Osteocyte (in vitro differentiated cells): ENCODE measurements at regions not wholly inside any gene's neighbourhood (a gene's known extent, or its start where the extent isn't known, plus 50 kb on each side); places are given as distances from the start of the nearest gene placed in this dataset.

Experiments used
- DNase-seq: peaks from one replicate; pipeline ENCODE4 v3.0.0; 2021; ENCODE audit warnings: mixed read lengths; ENCODE audit not compliant: unreplicated experiment; ENCODE audit errors: extremely low spot score
- H3K27ac Mint-ChIP-seq: one replicate; pipeline ENCODE4 v1.8.0; 2021; ENCODE audit warnings: mild to moderate bottlenecking, mixed read lengths; ENCODE audit not compliant: unreplicated experiment
- H3K27me3 Mint-ChIP-seq: one replicate; pipeline ENCODE4 v1.8.0; 2021; ENCODE audit warnings: mixed read lengths; ENCODE audit not compliant: unreplicated experiment
- H3K36me3 Mint-ChIP-seq: one replicate; pipeline ENCODE4 v1.8.0; 2021; ENCODE audit warnings: mixed read lengths; ENCODE audit not compliant: unreplicated experiment
- H3K4me1 Mint-ChIP-seq: one replicate; pipeline ENCODE4 v1.8.0; 2021; ENCODE audit warnings: mixed read lengths; ENCODE audit not compliant: unreplicated experiment
- H3K4me3 Mint-ChIP-seq: one replicate; pipeline ENCODE4 v1.8.0; 2021; ENCODE audit warnings: mild to moderate bottlenecking, moderate library complexity, mixed read lengths; ENCODE audit not compliant: unreplicated experiment
- H3K9me3 Mint-ChIP-seq: one replicate; pipeline ENCODE4 v1.8.0; 2021; ENCODE audit warnings: mixed read lengths; ENCODE audit not compliant: unreplicated experiment
- CTCF ChIP-seq: fragments of 200-600 bp; sonication (generic); IDR thresholded peaks from 2 replicates; pipeline ENCODE4 v1.5.0; 2021; ENCODE audit warnings: antibody characterized with exemption, mild to moderate bottlenecking, moderate library complexity

GRCh38 chr22:22946131-22946530, 58.5 kb downstream of the IGLL5 start:
- H3K4me3 Mint-ChIP-seq, result no peak overlapping the region
- H3K4me1 Mint-ChIP-seq, result no peaks in the 10 kb centered on the region
- no peak for TF ChIP-seq CTCF
- peaks cover 2% of the 10 kb centered on the region for H3K27me3 Mint-ChIP-seq
- no peaks in the 10 kb centered on the region for H3K36me3 Mint-ChIP-seq
- DNase-seq, result no peak
- H3K9me3 Mint-ChIP-seq, result no peaks in the 10 kb centered on the region
- H3K27ac Mint-ChIP-seq, result no peak overlapping the region

- peak; percentile 62 for DNase-seq
Measured at GRCh38 chr22:22948651-22949571, 61.3 kb downstream of the IGLL5 start.

GRCh38 chr22:22949953-22950352, 62.3 kb downstream of the IGLL5 start:
- H3K4me1 Mint-ChIP-seq, result no peaks in the 10 kb centered on the region
- H3K4me3 Mint-ChIP-seq, result no peak overlapping the region
- no peaks in the 10 kb centered on the region for H3K9me3 Mint-ChIP-seq
- TF ChIP-seq CTCF, result no peak
- DNase-seq, result no peak
- peaks cover 22% of the 10 kb centered on the region for H3K27me3 Mint-ChIP-seq
- no peak overlapping the region for H3K27ac Mint-ChIP-seq
- H3K36me3 Mint-ChIP-seq, result no peaks in the 10 kb centered on the region

More at GRCh38 chr22:22948651-22949571, 61.3 kb downstream of the IGLL5 start:
- Mint-ChIP-seq H3K4me1 (no peaks in the 10 kb centered on the region), H3K27me3 (peaks cover 14% of the 10 kb centered on the region), H3K27ac (no peak overlapping the region), H3K4me3 (no peak overlapping the region), H3K9me3 (no peaks in the 10 kb centered on the region), H3K36me3 (no peaks in the 10 kb centered on the region)
- TF ChIP-seq CTCF, result no peak

GRCh38 chr22:22951035-22951434, 63.4 kb downstream of the IGLL5 start:
- Mint-ChIP-seq H3K4me1 (no peaks in the 10 kb centered on the region), H3K27me3 (peaks cover 28% of the 10 kb centered on the region), H3K27ac (no peak overlapping the region), H3K9me3 (no peaks in the 10 kb centered on the region), H3K4me3 (no peak overlapping the region), H3K36me3 (no peaks in the 10 kb centered on the region)
- no peak for DNase-seq
- TF ChIP-seq CTCF, result no peak

GRCh38 chr22:22952531-22953280, 65.1 kb downstream of the IGLL5 start:
- no peaks in the 10 kb centered on the region for H3K9me3 Mint-ChIP-seq
- H3K27me3 Mint-ChIP-seq, result peaks cover 28% of the 10 kb centered on the region
- no peak for TF ChIP-seq CTCF
- no peak overlapping the region for H3K27ac Mint-ChIP-seq
- no peaks in the 10 kb centered on the region for H3K4me1 Mint-ChIP-seq
- DNase-seq, result no peak
- H3K4me3 Mint-ChIP-seq, result no peak overlapping the region
- no peaks in the 10 kb centered on the region for H3K36me3 Mint-ChIP-seq
